Activated naive CD4-positive, alpha-beta T cell treated with anti-CD3 and anti-CD28 coated beads, Interleukin-2, amount 10 ng/mL, durations not matched to agents 7 days and 5 days (primary cell): ENCODE measurements at regions not wholly inside any gene's neighbourhood (a gene's known extent, or its start where the extent isn't known, plus 50 kb on each side); places are given as distances from the start of the nearest gene placed in this dataset.

Experiments used
- CTCF ChIA-PET: fragments of 350-600 bp; sonication (Branson Sonifier 250); formaldehyde crosslinking; loops from one replicate; lab custom pipeline; 2021; ENCODE audit warnings: antibody characterized with exemption; lab: Charles Lee
- DNase-seq: peaks from one replicate; pipeline ENCODE4 v3.0.0-alpha.2; 2020
- H3K27ac Mint-ChIP-seq: one replicate; pipeline ENCODE4 v1.8.0; 2021; ENCODE audit warnings: mild to moderate bottlenecking, moderate library complexity, mixed read lengths
- H3K27me3 Mint-ChIP-seq: one replicate; pipeline ENCODE4 v1.8.0; 2021; ENCODE audit warnings: mild to moderate bottlenecking, mixed read lengths
- H3K36me3 Mint-ChIP-seq: one replicate; pipeline ENCODE4 v1.8.0; 2021; ENCODE audit warnings: mixed read lengths
- H3K4me1 Mint-ChIP-seq: one replicate; pipeline ENCODE4 v1.8.0; 2021; ENCODE audit warnings: mixed read lengths
- H3K4me3 Mint-ChIP-seq: one replicate; pipeline ENCODE4 v1.8.0; 2021; ENCODE audit warnings: mild to moderate bottlenecking, moderate library complexity, mixed read lengths
- H3K9me3 Mint-ChIP-seq: one replicate; pipeline ENCODE4 v1.8.0; 2021; ENCODE audit warnings: mixed read lengths

DNA sequence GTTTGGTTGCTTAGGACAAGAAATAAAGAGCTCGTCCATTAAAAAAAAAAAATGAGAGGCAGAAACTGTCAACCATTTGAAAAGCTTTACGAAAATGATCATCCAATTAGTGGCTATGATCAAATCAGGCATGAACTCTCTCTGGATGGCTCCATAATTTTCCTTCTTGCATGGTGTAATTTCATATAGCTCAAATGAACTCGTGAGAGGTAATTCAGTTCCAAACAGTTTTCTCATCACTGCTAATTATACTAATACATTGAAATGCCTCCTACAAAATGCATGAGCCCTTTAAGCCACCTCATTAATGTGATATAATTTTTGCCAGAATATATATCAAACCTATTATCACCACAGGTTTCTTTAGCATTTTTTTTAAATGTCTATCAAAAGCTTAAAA is 239.5 kb upstream of the MEIS2 start:
- no peak overlapping the region for H3K27ac Mint-ChIP-seq
- H3K4me1 Mint-ChIP-seq: no peaks in the 10 kb centered on the region
- peaks cover 7% of the 10 kb centered on the region for H3K9me3 Mint-ChIP-seq
- H3K4me3 Mint-ChIP-seq: no peak overlapping the region
- DNase-seq: no peak
- no peaks in the 10 kb centered on the region for H3K36me3 Mint-ChIP-seq
- CTCF ChIA-PET: no interaction called here
- no peaks in the 10 kb centered on the region for H3K27me3 Mint-ChIP-seq

DNA sequence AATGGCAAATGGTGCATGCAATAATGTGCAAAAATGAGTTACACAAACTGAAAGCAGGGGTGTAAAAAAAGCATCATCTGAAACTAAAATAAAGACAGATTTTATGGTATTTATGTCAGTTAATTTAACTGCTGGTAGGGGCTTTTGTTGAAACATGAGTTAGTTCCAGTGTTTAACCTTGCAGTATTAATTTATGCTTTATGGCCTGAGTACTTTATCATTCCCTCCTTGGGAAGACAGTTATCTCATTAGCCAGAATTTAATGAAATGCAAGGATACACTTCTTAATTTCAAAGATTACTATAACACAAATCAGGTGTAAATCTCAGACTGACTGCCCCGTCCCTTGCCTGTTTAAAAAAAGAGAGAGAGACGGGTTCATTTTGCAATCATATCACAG is 240.1 kb upstream of the MEIS2 start:
- no peak for DNase-seq
- H3K4me3 Mint-ChIP-seq: no peak overlapping the region
- no peaks in the 10 kb centered on the region for H3K27me3 Mint-ChIP-seq
- CTCF ChIA-PET: no interaction called here
- peaks cover 4% of the 10 kb centered on the region for H3K9me3 Mint-ChIP-seq
- H3K27ac Mint-ChIP-seq: no peak overlapping the region
- H3K4me1 Mint-ChIP-seq: no peaks in the 10 kb centered on the region
- no peaks in the 10 kb centered on the region for H3K36me3 Mint-ChIP-seq

DNA sequence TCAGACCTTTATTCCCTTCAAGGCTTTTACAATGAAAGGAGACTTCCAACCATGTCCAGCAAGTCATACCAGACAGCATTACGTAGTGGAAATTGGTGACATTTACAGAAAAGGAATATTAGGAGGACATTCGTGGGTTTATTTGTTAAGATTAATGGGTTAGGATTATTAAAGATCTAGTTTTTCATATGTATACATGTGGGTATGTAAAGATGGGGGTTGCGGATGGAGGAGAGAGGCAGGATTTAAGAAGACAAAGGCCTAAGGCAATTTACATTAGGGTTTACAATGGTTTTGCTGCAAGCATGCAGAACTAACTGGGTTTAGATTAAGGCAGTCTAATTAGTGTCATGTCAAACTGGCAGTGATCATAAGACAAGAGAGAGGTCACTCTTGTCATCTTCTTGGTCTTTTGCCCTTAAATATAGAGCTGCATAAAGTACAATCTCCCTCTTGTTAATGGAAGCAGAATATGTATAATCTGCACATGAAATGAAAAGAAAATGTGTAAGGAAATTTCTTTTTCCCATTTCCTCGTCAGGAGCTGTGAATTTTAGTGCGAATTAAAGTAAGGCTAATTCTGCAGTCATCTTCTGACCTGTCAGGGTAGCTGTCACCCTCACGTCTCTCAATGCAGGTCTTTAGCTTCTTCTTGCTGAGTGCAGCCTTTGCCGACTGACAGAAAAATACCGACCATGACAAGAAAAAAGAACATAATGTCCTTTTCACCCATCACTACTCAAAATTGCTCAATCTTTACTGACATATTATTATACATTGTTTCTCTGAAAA is 258.9 kb upstream of the MEIS2 start:
- H3K27ac Mint-ChIP-seq: no peak overlapping the region
- no peaks in the 10 kb centered on the region for H3K27me3 Mint-ChIP-seq
- H3K4me3 Mint-ChIP-seq: no peak overlapping the region
- no peak for DNase-seq
- CTCF ChIA-PET: no interaction called here
- H3K9me3 Mint-ChIP-seq: peaks cover 11% of the 10 kb centered on the region
- no peaks in the 10 kb centered on the region for H3K36me3 Mint-ChIP-seq
- no peaks in the 10 kb centered on the region for H3K4me1 Mint-ChIP-seq

DNA sequence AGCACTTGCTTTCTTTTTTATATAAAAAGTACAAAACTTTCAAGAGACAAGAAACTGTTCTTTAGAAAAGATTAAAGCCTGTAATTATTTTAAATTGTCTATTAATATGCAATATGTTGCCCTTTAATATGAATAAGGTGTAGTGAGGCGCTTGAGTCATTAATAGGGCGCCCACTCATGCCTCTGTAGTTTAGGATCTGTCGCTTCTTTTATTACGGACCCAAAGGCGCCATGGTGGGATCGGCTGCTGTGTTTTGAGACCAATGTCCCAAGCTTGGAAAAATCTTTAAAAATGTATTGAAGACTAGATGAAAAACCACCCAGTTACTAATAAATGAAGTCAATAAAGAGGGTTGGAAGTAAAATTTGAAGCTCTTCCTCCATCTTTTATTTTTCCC is 259.5 kb upstream of the MEIS2 start:
- Mint-ChIP-seq H3K27me3 (no peaks in the 10 kb centered on the region), H3K36me3 (no peaks in the 10 kb centered on the region), H3K27ac (no peak overlapping the region), H3K9me3 (peaks cover 11% of the 10 kb centered on the region), H3K4me1 (no peaks in the 10 kb centered on the region), H3K4me3 (no peak overlapping the region)
- CTCF ChIA-PET: no interaction called here
- DNase-seq: no peak

DNA sequence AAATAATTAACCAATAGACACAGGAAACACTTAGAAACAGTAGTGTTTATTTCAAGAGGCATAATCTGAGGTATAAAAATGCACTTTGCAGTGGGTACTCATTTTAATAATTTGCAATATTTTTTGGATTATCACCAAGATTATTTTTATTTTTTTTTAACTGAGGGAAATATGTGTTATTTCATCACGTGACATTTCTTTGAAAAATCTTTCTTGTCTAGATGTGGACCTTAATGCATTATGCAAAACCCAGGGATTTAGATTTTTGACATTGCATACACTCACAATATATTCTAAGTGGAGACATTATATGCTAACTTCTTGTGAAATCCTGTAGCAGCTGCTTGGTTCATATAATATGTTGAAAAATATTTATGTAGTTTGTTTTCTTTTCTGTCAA is 260.4 kb upstream of the MEIS2 start:
- H3K4me1 Mint-ChIP-seq: no peaks in the 10 kb centered on the region
- H3K4me3 Mint-ChIP-seq: no peak overlapping the region
- peaks cover 11% of the 10 kb centered on the region for H3K9me3 Mint-ChIP-seq
- H3K36me3 Mint-ChIP-seq: no peaks in the 10 kb centered on the region
- H3K27me3 Mint-ChIP-seq: no peaks in the 10 kb centered on the region
- CTCF ChIA-PET: no interaction called here
- no peak overlapping the region for H3K27ac Mint-ChIP-seq
- no peak for DNase-seq

DNA sequence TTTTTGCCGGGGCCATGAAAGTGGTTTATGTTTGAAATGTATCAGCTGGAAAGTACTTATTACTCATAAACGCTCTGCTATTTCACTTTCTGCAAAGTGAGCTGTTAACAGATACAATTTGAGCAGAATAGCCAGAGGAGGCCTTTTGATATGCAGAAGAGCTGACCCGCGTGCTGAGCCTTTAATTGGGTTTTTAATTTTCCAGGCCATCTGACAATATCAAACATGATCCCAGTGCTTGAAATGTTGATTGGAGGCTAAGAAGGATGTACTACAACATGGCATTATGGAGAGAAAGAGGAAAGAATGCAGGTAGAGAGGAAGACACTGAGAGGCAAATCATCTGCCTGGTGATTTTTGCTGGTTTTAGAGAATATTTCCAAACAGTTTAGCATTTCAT is 261.3 kb upstream of the MEIS2 start:
- H3K27ac Mint-ChIP-seq: no peak overlapping the region
- peaks cover 14% of the 10 kb centered on the region for H3K9me3 Mint-ChIP-seq
- H3K4me3 Mint-ChIP-seq: no peak overlapping the region
- no peaks in the 10 kb centered on the region for H3K4me1 Mint-ChIP-seq
- CTCF ChIA-PET: no interaction called here
- DNase-seq: no peak
- H3K36me3 Mint-ChIP-seq: no peaks in the 10 kb centered on the region
- H3K27me3 Mint-ChIP-seq: no peaks in the 10 kb centered on the region

DNA sequence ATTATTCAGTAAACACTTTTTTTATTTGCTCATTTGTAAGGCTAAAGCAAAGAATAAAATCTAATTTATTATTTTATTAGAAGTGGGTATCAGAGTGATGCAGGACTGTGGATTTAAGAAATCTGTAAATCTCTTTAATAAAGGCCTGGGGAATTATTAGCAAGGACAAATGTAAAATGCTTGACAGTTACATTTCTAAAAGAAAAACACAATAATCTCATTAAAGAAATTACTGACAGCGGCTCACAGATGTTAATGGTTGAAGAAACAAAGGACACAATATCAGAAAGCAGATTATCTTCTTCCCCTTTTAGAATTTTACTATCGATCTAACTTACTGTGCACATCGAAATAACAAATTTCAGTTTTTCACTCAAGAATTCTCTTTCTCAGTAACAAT is 262.1 kb upstream of the MEIS2 start:
- no peaks in the 10 kb centered on the region for H3K27me3 Mint-ChIP-seq
- peaks cover 11% of the 10 kb centered on the region for H3K9me3 Mint-ChIP-seq
- H3K27ac Mint-ChIP-seq: no peak overlapping the region
- H3K36me3 Mint-ChIP-seq: no peaks in the 10 kb centered on the region
- CTCF ChIA-PET: no interaction called here
- H3K4me1 Mint-ChIP-seq: no peaks in the 10 kb centered on the region
- no peak overlapping the region for H3K4me3 Mint-ChIP-seq
- DNase-seq: no peak

DNA sequence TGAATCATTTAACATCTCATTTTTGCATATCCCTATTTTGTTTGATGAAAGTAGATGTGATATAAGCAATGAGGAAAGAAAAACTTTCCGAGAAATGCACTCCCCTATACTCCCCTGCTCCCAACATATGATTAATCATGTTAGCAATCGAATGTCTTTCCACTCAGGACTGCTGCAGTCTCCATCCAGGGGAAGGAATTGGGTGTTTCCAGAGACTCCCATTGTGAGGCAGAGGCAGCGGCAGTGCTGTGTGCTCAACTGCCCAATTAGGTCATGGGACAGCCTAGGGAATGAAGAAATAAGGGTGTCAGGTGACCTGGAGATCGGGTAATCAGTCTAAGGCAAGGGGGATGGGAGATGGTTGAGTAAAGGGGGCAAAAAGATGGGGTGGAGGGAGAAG is 268.6 kb upstream of the MEIS2 start:
- Mint-ChIP-seq H3K9me3 (peaks cover 18% of the 10 kb centered on the region), H3K4me3 (no peak overlapping the region), H3K36me3 (no peaks in the 10 kb centered on the region), H3K27me3 (no peaks in the 10 kb centered on the region), H3K4me1 (no peaks in the 10 kb centered on the region), H3K27ac (no peak overlapping the region)
- no peak for DNase-seq
- CTCF ChIA-PET: no interaction called here

DNA sequence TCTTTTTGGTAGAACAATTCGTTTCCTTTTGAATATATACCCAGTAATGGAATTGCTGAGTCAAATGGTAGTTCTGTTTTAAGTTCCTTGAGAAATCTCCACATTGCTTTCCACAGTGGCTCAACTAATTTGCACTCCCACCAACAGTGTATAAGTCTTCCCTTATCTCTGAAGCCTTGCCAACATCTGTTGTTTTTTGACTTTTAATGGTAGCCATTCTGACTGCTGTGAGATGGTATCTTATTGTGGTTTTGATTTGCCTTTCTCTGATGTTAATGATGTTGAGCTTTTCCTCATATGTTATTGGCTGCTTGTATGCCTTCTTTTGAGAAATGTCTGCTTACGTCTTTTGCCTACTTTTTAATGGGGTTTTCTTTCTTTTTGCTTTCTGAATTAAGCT is 270.6 kb upstream of the MEIS2 start:
- H3K27ac Mint-ChIP-seq: no peak overlapping the region
- H3K9me3 Mint-ChIP-seq: peaks cover 20% of the 10 kb centered on the region
- CTCF ChIA-PET: no interaction called here
- H3K4me1 Mint-ChIP-seq: no peaks in the 10 kb centered on the region
- no peak for DNase-seq
- H3K4me3 Mint-ChIP-seq: no peak overlapping the region
- H3K27me3 Mint-ChIP-seq: no peaks in the 10 kb centered on the region
- no peaks in the 10 kb centered on the region for H3K36me3 Mint-ChIP-seq

DNA sequence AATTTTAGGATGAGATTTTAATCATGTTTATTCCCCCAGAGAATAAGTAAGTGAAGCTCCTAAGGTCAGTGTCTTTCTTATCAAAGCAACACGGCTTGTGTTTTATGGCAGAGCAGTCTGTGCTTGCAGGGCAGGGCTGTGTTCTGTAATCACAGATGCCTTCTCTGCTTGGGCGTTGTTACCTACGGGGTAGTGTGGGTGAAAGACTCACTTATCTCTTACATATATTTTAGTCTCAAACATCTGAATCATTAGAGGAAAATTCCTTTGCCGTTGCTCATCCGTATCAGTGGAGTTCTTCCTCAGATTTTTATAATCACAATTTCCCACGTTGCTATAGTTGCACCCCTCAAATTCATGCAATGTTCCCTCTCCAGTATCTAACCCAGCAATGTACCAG is 271.7 kb upstream of the MEIS2 start:
- Mint-ChIP-seq H3K4me3 (no peak overlapping the region), H3K27me3 (no peaks in the 10 kb centered on the region), H3K36me3 (no peaks in the 10 kb centered on the region), H3K9me3 (peaks cover 17% of the 10 kb centered on the region), H3K4me1 (no peaks in the 10 kb centered on the region), H3K27ac (no peak overlapping the region)
- DNase-seq: no peak
- CTCF ChIA-PET: no interaction called here

DNA sequence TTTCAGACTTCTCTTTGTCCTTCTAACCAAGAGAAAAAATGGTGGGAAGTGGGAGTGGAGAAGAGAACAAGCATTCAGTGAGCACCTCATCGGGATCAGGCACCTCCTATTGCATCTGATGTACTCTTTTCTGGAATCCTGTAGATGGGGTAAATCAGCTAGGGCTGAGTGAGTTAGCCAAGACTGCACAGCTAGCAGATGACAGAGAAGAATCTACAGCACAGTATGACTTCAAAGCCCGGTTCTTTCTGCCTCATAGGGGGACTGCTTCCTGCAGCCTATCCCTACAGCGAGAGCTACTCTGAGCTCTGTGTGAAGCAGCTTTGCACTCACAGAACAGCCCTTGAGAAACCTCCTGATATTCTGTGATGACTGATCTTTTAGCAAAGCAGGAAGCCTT is 275.2 kb upstream of the MEIS2 start:
- no peaks in the 10 kb centered on the region for H3K36me3 Mint-ChIP-seq
- H3K9me3 Mint-ChIP-seq: peaks cover 14% of the 10 kb centered on the region
- no peaks in the 10 kb centered on the region for H3K27me3 Mint-ChIP-seq
- no peaks in the 10 kb centered on the region for H3K4me1 Mint-ChIP-seq
- CTCF ChIA-PET: no interaction called here
- H3K4me3 Mint-ChIP-seq: no peak overlapping the region
- no peak overlapping the region for H3K27ac Mint-ChIP-seq
- DNase-seq: no peak

DNA sequence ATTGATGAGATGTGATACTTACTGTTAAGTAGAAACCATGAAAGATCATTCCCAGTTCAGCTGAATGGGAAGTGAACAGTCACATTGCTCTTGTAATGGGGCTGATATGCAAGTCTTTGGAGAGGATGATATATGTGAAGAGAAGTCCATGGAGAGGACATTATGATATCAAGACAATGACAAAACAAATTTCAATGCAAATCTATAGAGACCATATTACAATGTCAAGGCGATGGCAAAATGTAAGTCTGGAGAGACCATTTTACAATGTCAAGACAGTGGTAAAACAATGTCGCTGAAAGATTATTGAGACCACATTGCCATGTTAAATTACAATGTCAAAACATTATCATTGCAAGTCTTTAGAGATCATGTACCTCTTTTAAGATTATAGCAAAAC is 277.1 kb upstream of the MEIS2 start:
- Mint-ChIP-seq H3K36me3 (no peaks in the 10 kb centered on the region), H3K4me3 (no peak overlapping the region), H3K4me1 (no peaks in the 10 kb centered on the region), H3K27me3 (no peaks in the 10 kb centered on the region), H3K9me3 (peaks cover 18% of the 10 kb centered on the region), H3K27ac (no peak overlapping the region)
- CTCF ChIA-PET: no interaction called here
- DNase-seq: no peak

DNA sequence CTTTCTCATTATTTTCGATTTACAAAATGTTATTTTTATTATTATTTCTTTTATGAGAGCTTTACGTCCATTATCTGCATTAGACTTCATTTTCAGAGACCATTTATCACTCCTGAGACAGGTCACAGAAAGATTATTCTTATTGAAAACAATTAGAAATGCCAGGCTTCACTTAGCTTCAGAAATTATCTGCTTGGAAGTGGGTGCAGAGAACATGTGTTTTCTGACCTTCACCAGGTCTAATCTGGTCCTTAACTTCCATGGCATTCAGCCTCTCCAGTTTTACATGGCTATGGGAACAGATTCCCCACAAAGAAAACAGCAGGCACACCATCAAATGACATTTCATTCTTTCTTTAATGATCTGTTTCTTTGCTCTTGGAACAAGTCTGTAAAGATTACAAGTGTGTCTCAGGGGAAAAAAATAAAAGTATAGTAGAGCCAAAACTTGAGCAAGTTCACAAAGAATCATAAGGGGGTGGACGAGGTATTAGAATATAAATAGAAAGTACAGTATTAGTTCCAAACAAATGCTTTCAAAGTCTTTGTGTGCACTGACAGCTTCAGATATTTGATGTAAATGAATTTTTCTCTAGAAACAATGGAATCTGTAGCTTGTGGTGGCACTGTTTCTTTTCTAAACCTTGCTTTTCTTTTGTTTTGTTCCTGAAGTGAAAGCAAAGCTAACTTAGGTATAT is 294.2 kb upstream of the MEIS2 start:
- Mint-ChIP-seq H3K4me1 (no peaks in the 10 kb centered on the region), H3K4me3 (no peak overlapping the region), H3K27me3 (no peaks in the 10 kb centered on the region), H3K36me3 (no peaks in the 10 kb centered on the region), H3K27ac (no peak overlapping the region), H3K9me3 (peaks cover 13% of the 10 kb centered on the region)
- no peak for DNase-seq
- CTCF ChIA-PET: no interaction called here

DNA sequence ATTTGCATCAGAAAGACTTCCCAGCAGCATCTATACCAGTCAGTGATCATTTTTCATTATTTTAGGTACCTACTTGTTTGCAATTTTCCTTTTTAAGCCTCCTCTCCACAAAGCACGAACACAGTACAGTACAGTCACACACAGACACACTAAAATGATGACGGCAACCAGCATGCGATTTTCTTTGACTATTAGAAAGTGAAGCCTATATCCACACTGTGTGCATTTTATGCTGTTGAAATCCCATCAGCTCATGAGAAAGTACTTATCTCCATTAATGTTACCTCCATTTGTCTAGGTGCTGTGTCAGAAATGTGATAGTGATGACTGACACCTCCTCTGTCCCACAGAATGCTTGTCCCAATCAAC is 294.7 kb upstream of the MEIS2 start:
- Mint-ChIP-seq H3K9me3 (peaks cover 11% of the 10 kb centered on the region), H3K4me1 (no peaks in the 10 kb centered on the region), H3K4me3 (no peak overlapping the region), H3K27ac (no peak overlapping the region), H3K27me3 (no peaks in the 10 kb centered on the region), H3K36me3 (no peaks in the 10 kb centered on the region)
- CTCF ChIA-PET: no interaction called here
- DNase-seq: no peak

DNA sequence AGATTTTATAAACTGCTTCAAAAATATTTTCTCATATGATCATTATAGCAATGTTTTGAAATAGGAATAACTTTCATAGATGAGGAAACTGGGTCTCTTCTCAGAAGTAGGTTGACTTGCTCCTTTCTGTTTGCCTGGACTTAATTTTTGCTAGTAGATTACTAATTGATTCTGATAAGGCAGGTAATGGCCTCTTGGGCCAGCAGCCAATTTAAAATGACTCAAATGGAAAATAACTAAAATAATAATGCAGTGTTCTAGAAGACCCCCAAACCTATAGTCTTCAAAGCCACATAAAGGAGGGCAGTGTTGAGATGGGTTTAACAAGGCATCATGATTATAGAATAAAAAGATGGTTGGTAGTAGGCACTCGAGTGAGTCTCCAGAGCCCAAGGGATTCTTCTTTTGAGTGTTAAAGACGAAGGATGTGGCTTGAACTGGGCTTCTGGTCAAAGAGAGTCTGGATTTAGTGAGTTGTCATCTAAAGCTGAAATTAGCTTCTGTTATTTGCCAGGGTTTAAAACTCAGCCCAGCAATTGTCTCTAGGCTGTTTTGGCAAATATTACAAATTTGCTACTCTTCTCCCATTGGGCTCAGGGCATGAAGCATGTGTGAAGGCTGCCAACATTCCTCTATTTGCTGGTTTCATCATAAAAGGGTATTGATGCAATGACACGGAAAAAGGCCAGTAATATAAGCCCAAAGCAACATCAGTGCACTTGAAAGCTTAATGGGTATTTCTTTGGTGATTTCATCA is 297.1 kb upstream of the MEIS2 start:
- Mint-ChIP-seq H3K27ac (no peak overlapping the region), H3K36me3 (no peaks in the 10 kb centered on the region), H3K4me1 (no peaks in the 10 kb centered on the region), H3K4me3 (no peak overlapping the region), H3K27me3 (no peaks in the 10 kb centered on the region), H3K9me3 (peaks cover 3% of the 10 kb centered on the region)
- DNase-seq: no peak
- CTCF ChIA-PET: no interaction called here
